ENCODE measurements at regions not wholly inside any gene's neighbourhood (a gene's known extent, or its start where the extent isn't known, plus 50 kb on each side); places are given as distances from the start of the nearest gene placed in this dataset.

DNA sequence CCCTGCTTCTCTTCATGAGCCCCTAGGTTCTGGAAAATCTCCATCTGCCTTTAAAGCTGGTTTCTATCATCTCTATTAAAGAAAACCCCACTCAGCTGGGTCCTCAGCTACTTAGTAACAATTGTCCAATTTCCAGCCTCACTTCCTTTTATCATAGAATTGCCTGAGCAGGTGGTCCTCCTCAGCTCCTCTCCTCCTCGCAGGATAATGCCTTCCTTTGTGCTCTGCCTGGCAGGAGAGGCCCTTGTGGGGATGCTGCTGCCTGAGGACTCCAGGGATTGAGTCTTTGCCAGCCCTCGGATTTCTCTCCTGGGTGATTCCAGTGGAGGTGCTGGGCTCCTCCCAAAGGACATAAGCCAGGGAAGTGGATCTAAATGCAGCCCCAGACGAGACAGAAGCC lies 448.3 kb downstream of the INSC start:
- TF ChIP-seq GATA3 (IDR thresholded peaks at IDR 0.05; ENCODE audit: low read depth, low read length) (no peak), GATA2 (IDR thresholded peaks at IDR 0.05; ENCODE audit: low read depth, low read length) (no peak)

All from SH-SY5Y (cell line).